ENCODE measurements at regions not wholly inside any gene's neighbourhood (a gene's known extent, or its start where the extent isn't known, plus 50 kb on each side); places are given as distances from the start of the nearest gene placed in this dataset.

DNA sequence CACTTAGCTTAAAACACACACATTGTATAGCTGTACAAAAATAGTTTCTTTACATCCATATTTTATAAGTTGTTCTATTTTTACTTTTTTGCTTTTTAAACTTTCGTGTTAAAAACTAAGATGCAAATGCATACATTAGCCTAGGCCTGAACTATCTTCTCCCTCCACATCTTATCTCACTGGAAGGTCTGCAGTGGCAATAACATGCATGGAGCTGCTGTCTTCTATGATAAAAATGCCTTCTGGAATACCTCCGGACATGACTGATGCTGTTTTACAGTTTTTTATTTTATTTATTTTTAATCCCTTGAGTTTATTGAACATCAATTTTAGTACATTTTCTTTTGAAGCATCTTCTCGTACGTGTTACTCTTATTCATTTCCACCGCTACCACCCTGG is 112.3 kb upstream of the TSPAN8 start:
- Histone ChIP-seq H3K56ac (ENCODE audit: insufficient read length, low read depth, low read length) (no peak overlapping the region), H4K91ac (ENCODE audit: insufficient read length, low read depth, low read length) (no peak overlapping the region), H4K5ac (ENCODE audit: insufficient read length, low read depth, low read length) (no peak overlapping the region), H3K23ac (ENCODE audit: insufficient read length, low read depth, low read length) (no peak overlapping the region), H3T11ph (ENCODE audit: low read length) (no peak overlapping the region), H4K20me1 (ENCODE audit: control insufficient read depth, insufficient read depth, insufficient read length) (no peaks in the 10 kb centered on the region), H2BK120ac (ENCODE audit: low read depth, low read length, poor library complexity, severe bottlenecking) (no peak overlapping the region), H3K14ac (ENCODE audit: insufficient read depth, low read length) (no peak overlapping the region), H3K79me1 (ENCODE audit: insufficient read depth, low read depth, low read length, poor library complexity, severe bottlenecking) (no peaks in the 10 kb centered on the region), H3K9me3 (ENCODE audit: control insufficient read depth, low read depth, low read length) (no peaks in the 10 kb centered on the region), H2AK5ac (ENCODE audit: insufficient read length, low read length) (no peak overlapping the region), H2BK20ac (ENCODE audit: low read depth, low read length, poor library complexity, severe bottlenecking) (no peak overlapping the region), H3K79me2 (ENCODE audit: insufficient read depth, low read length) (no peaks in the 10 kb centered on the region), H2BK12ac (ENCODE audit: insufficient read length, low read depth, low read length) (no peak overlapping the region), H3K4ac (ENCODE audit: low read depth, low read length) (no peak overlapping the region), H3K4me1 (ENCODE audit: insufficient read depth, low read length) (no peaks in the 10 kb centered on the region), H3K9ac (ENCODE audit: extremely low read depth, insufficient read length, low read length) (no peak overlapping the region), H4K8ac (replicated peaks; ENCODE audit: insufficient read length, low read depth, low read length) (no peak overlapping the region), H3K18ac (ENCODE audit: insufficient read length, low read depth, low read length) (no peak overlapping the region), H2AFZ (ENCODE audit: low read length) (no peak overlapping the region), H2BK15ac (ENCODE audit: low read depth, low read length) (no peak overlapping the region), H3K4me2 (ENCODE audit: insufficient read depth, insufficient read length, low read length) (no peak overlapping the region), H3K27me3 (ENCODE audit: insufficient read depth, low read length) (no peaks in the 10 kb centered on the region), H3K23me2 (ENCODE audit: insufficient read length, low read depth, low read length, poor library complexity, severe bottlenecking) (no peaks in the 10 kb centered on the region), H2BK5ac (ENCODE audit: insufficient read length, low read length) (no peak overlapping the region), H3K27ac (ENCODE audit: insufficient read length, low read depth, low read length) (no peak overlapping the region)
- H3K36me3 Mint-ChIP-seq (ENCODE audit: insufficient read depth in 1 of 3, low read depth in 3 of 3): no peaks in the 10 kb centered on the region
- H3K4me3 Mint-ChIP-seq: no peak overlapping the region
- no peak for DNase-seq
- TF ChIP-seq, protein P1, sequence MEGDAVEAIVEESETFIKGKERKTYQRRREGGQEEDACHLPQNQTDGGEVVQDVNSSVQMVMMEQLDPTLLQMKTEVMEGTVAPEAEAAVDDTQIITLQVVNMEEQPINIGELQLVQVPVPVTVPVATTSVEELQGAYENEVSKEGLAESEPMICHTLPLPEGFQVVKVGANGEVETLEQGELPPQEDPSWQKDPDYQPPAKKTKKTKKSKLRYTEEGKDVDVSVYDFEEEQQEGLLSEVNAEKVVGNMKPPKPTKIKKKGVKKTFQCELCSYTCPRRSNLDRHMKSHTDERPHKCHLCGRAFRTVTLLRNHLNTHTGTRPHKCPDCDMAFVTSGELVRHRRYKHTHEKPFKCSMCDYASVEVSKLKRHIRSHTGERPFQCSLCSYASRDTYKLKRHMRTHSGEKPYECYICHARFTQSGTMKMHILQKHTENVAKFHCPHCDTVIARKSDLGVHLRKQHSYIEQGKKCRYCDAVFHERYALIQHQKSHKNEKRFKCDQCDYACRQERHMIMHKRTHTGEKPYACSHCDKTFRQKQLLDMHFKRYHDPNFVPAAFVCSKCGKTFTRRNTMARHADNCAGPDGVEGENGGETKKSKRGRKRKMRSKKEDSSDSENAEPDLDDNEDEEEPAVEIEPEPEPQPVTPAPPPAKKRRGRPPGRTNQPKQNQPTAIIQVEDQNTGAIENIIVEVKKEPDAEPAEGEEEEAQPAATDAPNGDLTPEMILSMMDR (conservative IDR thresholded peaks at IDR 0.05): no peak
- no CpG with 5 or more reads among the region's 5 CpGs for whole genome bisulfite sequencing (ENCODE audit: extremely low coverage, insufficient read length, low lambda C conversion rate)
- no peaks in the 10 kb centered on the region for H3K9me3 Mint-ChIP-seq
- H3K4me1 Mint-ChIP-seq: no peaks in the 10 kb centered on the region
- no peaks in the 10 kb centered on the region for H3K27me3 Mint-ChIP-seq (ENCODE audit: low read depth)
- no peak overlapping the region for H3K27ac Mint-ChIP-seq
